Heart right ventricle (tissue), 16 donors: ENCODE measurements at regions not wholly inside any gene's neighbourhood (a gene's known extent, or its start where the extent isn't known, plus 50 kb on each side); places are given as distances from the start of the nearest gene placed in this dataset.

Source experiments
- ATAC-seq, 8 donors: fragments of 200-7000 bp; cut with Tn5 transposase; one replicate each; pipeline ENCODE4 v1.9.1; 2020; ENCODE audit warnings: mild to moderate bottlenecking in 8 of 8, moderate library complexity in 8 of 8, moderate number of reproducible peaks in 1 of 8
- DNase-seq, 2 donors: peaks; one replicate each; pipeline ENCODE4 v3.0.0-alpha.2; 2020
- H3K27ac ChIP-seq, 10 donors: fragments of 200-600 bp; sonication (generic) in 2 of 10; one replicate each; pipeline versions ENCODE4 v1.5.0 to v1.8.0; 2020 to 2022; ENCODE audit warnings: mild to moderate bottlenecking in 3 of 10
- H3K27me3 ChIP-seq, 7 donors: fragments of 200-600 bp; one replicate each; pipeline ENCODE4 v1.8.0; 2021 to 2022; ENCODE audit warnings: mild to moderate bottlenecking in 2 of 7
- H3K36me3 ChIP-seq, 9 donors: fragments of 200-600 bp; sonication (generic) in 1 of 9; one replicate each; pipeline versions ENCODE4 v1.5.0 to v1.8.0; 2020 to 2022; ENCODE audit warnings: mild to moderate bottlenecking in 2 of 9
- H3K4me1 ChIP-seq, 9 donors: fragments of 200-600 bp; sonication (generic) in 1 of 9; one replicate each; pipeline versions ENCODE4 v1.5.0 to v1.8.0; 2020 to 2022; ENCODE audit warnings: mild to moderate bottlenecking in 4 of 9
- H3K4me3 ChIP-seq, 10 donors: fragments of 200-600 bp; sonication (generic) in 2 of 10; one replicate each; pipeline versions ENCODE4 v1.5.0 to v1.8.0; 2020 to 2022; ENCODE audit warnings: mild to moderate bottlenecking in 7 of 10, moderate library complexity in 2 of 10
- H3K9me3 ChIP-seq, 11 donors: fragments of 200-600 bp in 10 of 11; sonication (generic) in 2 of 11; one replicate each; pipeline versions ENCODE4 v1.5.0 to v1.8.0; 2013 to 2022; ENCODE audit warnings: mild to moderate bottlenecking in 2 of 11, control low read depth in 1 of 11, moderate library complexity in 1 of 11
- WGBS, 2 donors: extraction: QIAGEN DNeasy Blood & Tissue Kit; methylation state at CpG; one replicate each; pipeline ENCODE4 v1.1.7; 2013; ENCODE audit warnings: inconsistent platforms in 1 of 2; 5-methylcytosine and 5-hydroxymethylcytosine counted together
- intact Hi-C, 10 donors: fragments of 100-400 bp; cut with DNase I; formaldehyde crosslinking; loops; one replicate each; pipeline versions ENCODE4 v1.11.1 to v1.14.2; 2022
- TF ChIP-seq, protein P1 (sequence below), 9 donors: fragments of 200-600 bp; sonication (generic) in 2 of 9; IDR thresholded peaks; one replicate each; pipeline versions ENCODE4 v1.5.0 to v1.8.0; 2021 to 2022; ENCODE audit warnings: antibody characterized with exemption in 9 of 9, mild to moderate bottlenecking in 5 of 9, moderate library complexity in 1 of 9
- donor health status: Arrhythmogenic right ventricular cardiomyopathy.
- donor health status: ischemic (EF 13 %, LVEDD 7.1; RV severe dilation, severe dysfunction).
- donor health status: healthy with polysubstance abuse.
- donor health status: DM: no; HTN: yes; CAD: no.
- donor health status: DM: no; HTN: no; CAD: no.
- donor health status: ischemic (EF 25% LVEDD 6.9; RV normal size, moderate dysfunction).
- donor health status: ischemic (EF 25% LVEDD 5.7; RV mildly dilated, moderate dysfunction).
- donor health status: healthy.
- donor health status: DM: yes; HTN: yes; CAD: no.
- donor health status: Ischemic cardiomyopathy.
- donor health status: ischemic (EF 35%, LVEDD 5.7; RV mildly dilated, moderate dysfunction).
- donor health status: nonischemic (EF 11% LVEDD 7.7; RV severe dilation, severe dysfunction).
- donor health status: DM: yes; HTN: yes; CAD: no.
- donor health status: PGD.
- donor health status: ischemic (EF 29% LVEDD 5.4; RV normal size, mild dysfunction).
- donor health status: nonischemic (EF 23%, LVEDD 6.1; RV moderate dilation, normal function).

DNA sequence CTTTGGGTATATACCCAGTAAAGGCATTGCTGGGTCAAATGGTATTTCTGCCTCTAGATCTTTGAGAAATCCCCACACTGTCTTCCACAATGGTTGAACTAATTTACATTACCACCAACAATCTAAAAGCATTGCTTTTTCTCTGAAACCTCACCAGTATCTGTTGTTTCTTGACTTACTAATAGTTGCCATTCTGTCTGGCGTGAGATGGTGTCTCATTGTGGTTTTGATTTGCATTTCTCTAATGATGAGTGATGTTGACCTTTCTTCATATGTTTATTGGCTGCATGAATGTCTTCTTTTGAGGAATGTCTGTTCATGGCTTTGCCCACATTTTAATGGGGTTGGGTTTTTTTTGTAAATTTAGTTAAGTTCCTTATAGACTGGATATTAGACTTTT is 382.6 kb upstream of the ZNF804A start:
- WGBS, 2 donors = 79 to 90% methylated on average over 1 of the region's 1 CpG
- peaks cover 0 to 49% (median 0%) of the 10 kb centered on the region in 11 donors for H3K9me3 ChIP-seq
- H3K27ac ChIP-seq = no peak overlapping the region
- no peak overlapping the region for H3K4me3 ChIP-seq
- no peak for DNase-seq
- H3K27me3 ChIP-seq = no peaks in the 10 kb centered on the region
- intact Hi-C loops = no loop called here
- no peaks in the 10 kb centered on the region for H3K36me3 ChIP-seq
- H3K4me1 ChIP-seq = no peaks in the 10 kb centered on the region
- ATAC-seq = no peak
- TF ChIP-seq, protein P1, sequence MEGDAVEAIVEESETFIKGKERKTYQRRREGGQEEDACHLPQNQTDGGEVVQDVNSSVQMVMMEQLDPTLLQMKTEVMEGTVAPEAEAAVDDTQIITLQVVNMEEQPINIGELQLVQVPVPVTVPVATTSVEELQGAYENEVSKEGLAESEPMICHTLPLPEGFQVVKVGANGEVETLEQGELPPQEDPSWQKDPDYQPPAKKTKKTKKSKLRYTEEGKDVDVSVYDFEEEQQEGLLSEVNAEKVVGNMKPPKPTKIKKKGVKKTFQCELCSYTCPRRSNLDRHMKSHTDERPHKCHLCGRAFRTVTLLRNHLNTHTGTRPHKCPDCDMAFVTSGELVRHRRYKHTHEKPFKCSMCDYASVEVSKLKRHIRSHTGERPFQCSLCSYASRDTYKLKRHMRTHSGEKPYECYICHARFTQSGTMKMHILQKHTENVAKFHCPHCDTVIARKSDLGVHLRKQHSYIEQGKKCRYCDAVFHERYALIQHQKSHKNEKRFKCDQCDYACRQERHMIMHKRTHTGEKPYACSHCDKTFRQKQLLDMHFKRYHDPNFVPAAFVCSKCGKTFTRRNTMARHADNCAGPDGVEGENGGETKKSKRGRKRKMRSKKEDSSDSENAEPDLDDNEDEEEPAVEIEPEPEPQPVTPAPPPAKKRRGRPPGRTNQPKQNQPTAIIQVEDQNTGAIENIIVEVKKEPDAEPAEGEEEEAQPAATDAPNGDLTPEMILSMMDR (IDR thresholded peaks at IDR 0.05) = no peak

- ATAC-seq = no peak
- Histone ChIP-seq H3K9me3 (peaks cover 0 to 3% (median 0%) of the 10 kb centered on the region in 11 donors), H3K27ac (no peak overlapping the region), H3K27me3 (no peaks in the 10 kb centered on the region), H3K4me3 (no peak overlapping the region), H3K36me3 (no peaks in the 10 kb centered on the region), H3K4me1 (no peaks in the 10 kb centered on the region)
- DNase-seq = no peak
- TF ChIP-seq, protein P1 (IDR thresholded peaks at IDR 0.05) = no peak
- 41 to 42% methylated on average over 1 of the region's 1 CpG for WGBS, 2 donors
- intact Hi-C loops = no loop called here
Observed at GRCh38 chr2:184256611-184257010, 341.7 kb upstream of the ZNF804A start.

DNA sequence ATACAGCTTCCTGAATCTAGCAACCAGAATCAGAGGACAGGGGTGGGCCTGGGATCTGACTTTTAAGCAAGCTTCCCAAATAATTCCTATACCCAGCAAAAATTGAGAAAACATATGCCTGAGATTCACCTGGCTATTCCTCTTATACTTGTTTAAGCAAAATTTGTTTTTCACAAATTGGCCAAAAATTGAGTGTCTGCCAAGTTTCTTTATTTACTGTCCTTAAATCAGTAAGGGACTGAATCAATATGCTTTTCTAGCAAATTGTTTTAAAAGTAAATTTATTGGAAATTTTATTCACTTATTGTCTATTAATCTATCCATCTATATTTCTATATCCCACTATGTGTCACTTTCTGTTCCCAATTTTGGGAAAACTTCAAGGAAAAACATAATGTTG is 337.0 kb upstream of the ZNF804A start:
- DNase-seq (no peak), ATAC-seq (no peak)
- H3K4me1 ChIP-seq = no peaks in the 10 kb centered on the region
- H3K27me3 ChIP-seq = no peaks in the 10 kb centered on the region
- intact Hi-C loops = no loop called here
- no peak overlapping the region for H3K27ac ChIP-seq
- peaks cover 0 to 4% (median 0%) of the 10 kb centered on the region in 11 donors for H3K9me3 ChIP-seq
- no peaks in the 10 kb centered on the region for H3K36me3 ChIP-seq
- no peak overlapping the region for H3K4me3 ChIP-seq
- TF ChIP-seq, protein P1 (IDR thresholded peaks at IDR 0.05) = no peak

- H3K27ac ChIP-seq = no peak overlapping the region
- no peaks in the 10 kb centered on the region for H3K36me3 ChIP-seq
- H3K4me3 ChIP-seq = no peak overlapping the region
- 71 to 80% methylated on average over 3 of the region's 3 CpGs for WGBS, 2 donors
- peaks cover 0 to 4% (median 0%) of the 10 kb centered on the region in 11 donors for H3K9me3 ChIP-seq
- no peaks in the 10 kb centered on the region for H3K4me1 ChIP-seq
- DNase-seq (no peak), ATAC-seq (peak in 1 of 8 donors; percentile 56)
- no peaks in the 10 kb centered on the region for H3K27me3 ChIP-seq
- TF ChIP-seq, protein P1 (IDR thresholded peaks at IDR 0.05) = no peak
- intact Hi-C loops = no loop called here
Observed at GRCh38 chr2:184261818-184262217, 336.5 kb upstream of the ZNF804A start.
